H1 (cell line): ENCODE measurements at regions not wholly inside any gene's neighbourhood (a gene's known extent, or its start where the extent isn't known, plus 50 kb on each side); places are given as distances from the start of the nearest gene placed in this dataset.

ENCODE experiments used
- CTCF ChIA-PET: fragments of 300-600 bp; sonication (Branson Sonifier 250); formaldehyde crosslinking; loops from one replicate; lab custom pipeline; 2021; ENCODE audit not compliant: partially characterized antibody; lab: Charles Lee
- POLR2A ChIA-PET: fragments of 300-600 bp; sonication (Branson Sonifier 250); formaldehyde crosslinking; loops from one replicate; lab custom pipeline; 2021; ENCODE audit warnings: inconsistent platforms; ENCODE audit not compliant: partially characterized antibody; lab: Charles Lee
- DNase-seq, 2 experiments: peaks; one replicate each; pipeline versions ENCODE4 v3.0.0 to v3.0.0-alpha.2; 2010 to 2022; ENCODE audit warnings: low spot score in 2 of 2, low read depth in 1 of 2, mixed read lengths in 1 of 2
- FAIRE-seq: peaks from 2 replicates; lab custom pipeline; 2011; peaks lifted over from hg19 to GRCh38; lab: Jason Lieb, UNC
- H2AFZ ChIP-seq: 2 replicates; pipeline ENCODE4 v1.8.1; 2012; ENCODE audit warnings: low read length, inconsistent platforms
- H2AK5ac ChIP-seq: 2 replicates; pipeline ENCODE4 v1.6.1; 2013; ENCODE audit warnings: low read depth, low read length
- H2BK120ac ChIP-seq: replicated peaks from 2 replicates; pipeline ENCODE3; 2013; ENCODE audit warnings: low read depth, low read length, inconsistent platforms
- H2BK12ac ChIP-seq: 2 replicates; pipeline ENCODE4 v1.6.1; 2013; ENCODE audit warnings: low read depth, low read length
- H2BK15ac ChIP-seq: 2 replicates; pipeline ENCODE4 v1.6.1; 2013; ENCODE audit warnings: low read length
- H2BK20ac ChIP-seq: 2 replicates; pipeline ENCODE4 v1.6.1; 2013; ENCODE audit warnings: low read length
- H2BK5ac ChIP-seq: 2 replicates; pipeline ENCODE4 v1.6.1; 2013; ENCODE audit warnings: low read depth, low read length
- H3K14ac ChIP-seq: 2 replicates; pipeline ENCODE4 v1.6.1; 2013; ENCODE audit warnings: inconsistent platforms; ENCODE audit not compliant: insufficient read length
- H3K18ac ChIP-seq: 2 replicates; pipeline ENCODE4 v1.6.1; 2013; ENCODE audit warnings: low read length; ENCODE audit errors: extremely low read depth
- H3K23ac ChIP-seq: 2 replicates; pipeline ENCODE4 v1.6.1; 2013; ENCODE audit warnings: inconsistent platforms; ENCODE audit not compliant: insufficient read length
- H3K23me2 ChIP-seq: 2 replicates; pipeline ENCODE4 v1.6.1; 2013; ENCODE audit warnings: low read depth, low read length
- H3K27ac ChIP-seq: 2 replicates; pipeline ENCODE4 v1.6.1; 2011; ENCODE audit warnings: low read depth, low read length, inconsistent platforms
- H3K27me3 ChIP-seq, 4 experiments: replicated peaks in 1 of 4; 1 replicate in 1 of 4; 2 replicates in 3 of 4; pipeline versions ENCODE4 v1.6.1 to v1.8.1; 2011 to 2013; ENCODE audit warnings: low read length in 3 of 4, mild to moderate bottlenecking in 3 of 4, inconsistent platforms in 2 of 4, mixed read lengths in 2 of 4, moderate library complexity in 1 of 4; ENCODE audit not compliant: control insufficient read depth in 3 of 4, insufficient read depth in 3 of 4; ENCODE audit errors: extremely low read depth in 1 of 4
- H3K36me3 ChIP-seq, 4 experiments: 2 replicates each; pipeline versions ENCODE4 v1.6.1 to v1.8.1; 2011 to 2013; ENCODE audit warnings: mild to moderate bottlenecking in 4 of 4, low read length in 3 of 4, moderate library complexity in 2 of 4, control low read depth in 1 of 4, inconsistent platforms in 1 of 4; ENCODE audit not compliant: insufficient read depth in 4 of 4, control insufficient read depth in 2 of 4
- H3K4ac ChIP-seq: replicated peaks from 2 replicates; pipeline ENCODE3; 2013; ENCODE audit warnings: low read length, low read depth, mixed read lengths, inconsistent platforms; ENCODE audit not compliant: insufficient read length
- H3K4me1 ChIP-seq, 4 experiments: replicated peaks in 1 of 4; 1 replicate in 1 of 4; 2 replicates in 3 of 4; pipeline versions ENCODE4 v1.6.1 to v1.8.1; 2011 to 2013; ENCODE audit warnings: low read length in 3 of 4, inconsistent platforms in 2 of 4, mixed read lengths in 1 of 4; ENCODE audit not compliant: insufficient read depth in 4 of 4, control insufficient read depth in 3 of 4
- H3K4me2 ChIP-seq, 2 experiments: 2 replicates each; pipeline versions ENCODE4 v1.6.1 to v1.8.1; 2011 to 2013; ENCODE audit warnings: low read depth in 2 of 2, low read length in 2 of 2, control low read depth in 1 of 2, inconsistent platforms in 1 of 2, mild to moderate bottlenecking in 1 of 2; ENCODE audit not compliant: insufficient read depth in 1 of 2
- H3K4me3 ChIP-seq, 4 experiments: fragments of 200-600, 300-600 bp in 1 of 4; sonication (generic), shearing (Covaris generic), sonication (Bioruptor Twin) in 1 of 4; 2 replicates each; pipeline versions ENCODE4 v1.5.1 to v1.8.1; 2011 to 2016; ENCODE audit warnings: low read length in 4 of 4, low read depth in 3 of 4, control low read depth in 2 of 4, inconsistent platforms in 2 of 4, mild to moderate bottlenecking in 2 of 4, mixed read lengths in 1 of 4, moderate library complexity in 1 of 4; ENCODE audit not compliant: insufficient read depth in 2 of 4; ENCODE audit errors: extremely low read depth in 1 of 4
- H3K56ac ChIP-seq: replicated peaks from 2 replicates; pipeline ENCODE3; 2013; ENCODE audit warnings: low read depth, mild to moderate bottlenecking, mixed read lengths, low read length, inconsistent platforms; ENCODE audit not compliant: insufficient read length
- H3K79me1 ChIP-seq: 2 replicates; pipeline ENCODE4 v1.6.1; 2013; ENCODE audit warnings: low read depth, low read length, control low read depth
- H3K79me2 ChIP-seq, 2 experiments: 2 replicates each; pipeline versions ENCODE4 v1.6.1 to v1.8.1; 2012 to 2013; ENCODE audit warnings: low read length in 2 of 2, mild to moderate bottlenecking in 2 of 2, inconsistent platforms in 1 of 2; ENCODE audit not compliant: insufficient read depth in 2 of 2, control insufficient read depth in 1 of 2
- H3K9ac ChIP-seq, 4 experiments: replicated peaks in 1 of 4; 1 replicate in 1 of 4; 2 replicates in 3 of 4; pipeline versions ENCODE4 v1.6.1 to v1.8.1; 2011 to 2013; ENCODE audit warnings: low read depth in 3 of 4, low read length in 3 of 4, control low read depth in 2 of 4, mild to moderate bottlenecking in 2 of 4, moderate library complexity in 2 of 4, inconsistent platforms in 1 of 4; ENCODE audit errors: extremely low read depth in 1 of 4
- H3K9me3 ChIP-seq, 2 experiments: 2 replicates each; pipeline versions ENCODE4 v1.6.1 to v1.8.1; 2012 to 2013; ENCODE audit warnings: mild to moderate bottlenecking in 2 of 2, moderate library complexity in 2 of 2, control low read depth in 1 of 2, inconsistent platforms in 1 of 2, low read depth in 1 of 2, low read length in 1 of 2, mixed read lengths in 1 of 2; ENCODE audit not compliant: insufficient read depth in 2 of 2
- H4K20me1 ChIP-seq, 2 experiments: replicated peaks in 1 of 2; 2 replicates each; pipeline versions ENCODE3 to v1.8.1; 2011 to 2013; ENCODE audit warnings: inconsistent platforms in 2 of 2, low read length in 2 of 2, mild to moderate bottlenecking in 1 of 2; ENCODE audit not compliant: insufficient read depth in 2 of 2, control insufficient read depth in 1 of 2
- H4K5ac ChIP-seq: 2 replicates; pipeline ENCODE4 v1.6.1; 2013; ENCODE audit warnings: low read length, low read depth, mixed read lengths, inconsistent platforms; ENCODE audit not compliant: insufficient read length
- H4K8ac ChIP-seq: 2 replicates; pipeline ENCODE4 v1.8.0; 2013; ENCODE audit warnings: mild to moderate bottlenecking, moderate library complexity, low read length, inconsistent platforms; ENCODE audit not compliant: insufficient read depth; ENCODE audit errors: extremely low read depth
- H4K91ac ChIP-seq: replicated peaks from 2 replicates; pipeline ENCODE3; 2013; ENCODE audit warnings: low read length, mixed read lengths, inconsistent platforms; ENCODE audit not compliant: insufficient read length
- SIN3A ChIP-seq, 2 experiments: IDR thresholded peaks in 1 of 2; conservative IDR thresholded peaks in 1 of 2; 2 replicates each; pipeline ENCODE4 v1.6.1; 2011 to 2012; ENCODE audit warnings: low read length in 2 of 2, improper control_type of control experiment in 1 of 2, low read depth in 1 of 2, mild to moderate bottlenecking in 1 of 2
- SP2 ChIP-seq: IDR thresholded peaks from 2 replicates; pipeline ENCODE4 v1.6.1; 2012; ENCODE audit warnings: mild to moderate bottlenecking, low read length, inconsistent platforms
- SP4 ChIP-seq: IDR thresholded peaks from 2 replicates; pipeline ENCODE4 v1.6.1; 2012; ENCODE audit warnings: low read length, inconsistent platforms
- WGBS, 2 experiments: shearing (Covaris generic) in 1 of 2; methylation state at CpG; one replicate each; pipeline versions ENCODE4 v1.1.6 to v1.1.7; 2013 to 2015; ENCODE audit warnings: low lambda C conversion rate in 2 of 2, mixed read lengths in 2 of 2, inconsistent platforms in 1 of 2, low coverage in 1 of 2, missing lambda C conversion rate in 1 of 2; ENCODE audit not compliant: insufficient replicate concordance in 2 of 2, insufficient coverage in 1 of 2, insufficient read length in 1 of 2; ENCODE audit errors: extremely low coverage in 1 of 2, missing lambda C conversion rate in 1 of 2; 5-methylcytosine and 5-hydroxymethylcytosine counted together

- H3K9me3 ChIP-seq = no peaks in the 10 kb centered on the region
- no peak overlapping the region for H2BK15ac ChIP-seq
- no peak overlapping the region for H4K91ac ChIP-seq
- H2AFZ ChIP-seq = no peak overlapping the region
- no peak overlapping the region for H3K4ac ChIP-seq
- CTCF ChIA-PET = interaction anchor here (0.5 to 1.6 kb wide), 7 partner anchors 9 to 301 kb away, joined by 3 to 5 read pairs (median 3); no protein-coding TSS in a partner anchor
- no peak overlapping the region for H3K56ac ChIP-seq
- H2AK5ac ChIP-seq = no peak overlapping the region
- no peak overlapping the region for H3K27ac ChIP-seq
- 58% methylated on average over 4 of the region's 4 CpGs; no CpG with 5 or more reads in 1 of the 2 experiments for WGBS, 2 experiments
- H3K23me2 ChIP-seq = no peaks in the 10 kb centered on the region; the same call in 1 of the 2 replicates
- H3K9ac ChIP-seq = no peak overlapping the region
- no peak overlapping the region for H3K23ac ChIP-seq
- H2BK20ac ChIP-seq = no peak overlapping the region
- H2BK5ac ChIP-seq = no peak overlapping the region
- H3K79me2 ChIP-seq = no peaks in the 10 kb centered on the region
- no peak overlapping the region for H3K14ac ChIP-seq
- no peak overlapping the region for H3K18ac ChIP-seq
- FAIRE-seq (peak; percentile 94), DNase-seq (no peak)
- no peak overlapping the region for H2BK120ac ChIP-seq
- H3K79me1 ChIP-seq = no peaks in the 10 kb centered on the region
- no peak overlapping the region for H4K5ac ChIP-seq
- POLR2A ChIA-PET = interaction anchor here (1.1 to 1.4 kb wide), 2 partner anchors 10 to 12 kb away, joined by 3 read pairs; no protein-coding TSS in a partner anchor
- H4K20me1 ChIP-seq = no peaks in the 10 kb centered on the region
- no peaks in the 10 kb centered on the region for H3K36me3 ChIP-seq
- no peak overlapping the region for H4K8ac ChIP-seq
- H3K4me3 ChIP-seq = no peak overlapping the region
- peaks cover 0 to 10% (median 3%) of the 10 kb centered on the region in 4 experiments; a peak in 3 of 7 replicates for H3K4me1 ChIP-seq
- peak overlapping the region; percentile 5 to 35; a peak in 3 of 4 replicates for H3K4me2 ChIP-seq
- no peak overlapping the region for H2BK12ac ChIP-seq
- no peaks in the 10 kb centered on the region for H3K27me3 ChIP-seq
- TF ChIP-seq SP4 (no peak), SP2 (no peak), SIN3A (conservative IDR thresholded peaks at IDR 0.05 in 1 of 2, IDR thresholded peaks at IDR 0.05 in 1 of 2; ENCODE audit: low read depth in 1 of 2, low read length in 2 of 2) (peak; percentile 68 to 80; a peak in 2 of 4 replicates)
These were observed 301.5 kb upstream of the DAB1 start for GRCh38 chr1:57725318-57725717.
